Stimulated activated CD4-positive, alpha-beta T cell treated with anti-CD3 and anti-CD28 coated beads, Interleukin-4, amount 100 ng/mL, for 24 hours (primary cell): ENCODE measurements at regions not wholly inside any gene's neighbourhood (a gene's known extent, or its start where the extent isn't known, plus 50 kb on each side); places are given as distances from the start of the nearest gene placed in this dataset.
"Not testable (repeated sequence)": the region's sequence is repeated elsewhere in the genome, so short reads cannot be mapped to it uniquely, and the experiment has no call there.

Experiments used
- DNase-seq: peaks from one replicate; pipeline ENCODE4 v3.0.0-alpha.2; 2020

GRCh38 chr2:201568217-201568820 is 75.0 kb downstream of the TMEM237 start:
- DNase-seq, result no peak

- DNase-seq, result no peak
These were observed 84.1 kb downstream of the TMEM237 start for GRCh38 chr2:201559067-201559710.

- DNase-seq, result no peak
These were observed 84.6 kb downstream of the TMEM237 start for GRCh38 chr2:201558665-201559064.

GRCh38 chr2:201558232-201558631 is 85.1 kb downstream of the TMEM237 start:
- DNase-seq, result no peak

GRCh38 chr2:201551901-201552300 is 91.4 kb downstream of the TMEM237 start:
- no peak for DNase-seq

- no peak for DNase-seq
These were observed 95.0 kb downstream of the STRADB start for GRCh38 chr2:201546576-201546975.

- no peak for DNase-seq
These were observed 90.8 kb downstream of the STRADB start for GRCh38 chr2:201542291-201542690.

- not testable (repeated sequence) for DNase-seq
These were observed 87.7 kb downstream of the STRADB start for GRCh38 chr2:201539271-201539670.

- DNase-seq, result no peak
These were observed 86.5 kb downstream of the STRADB start for GRCh38 chr2:201538025-201538424.

- no peak for DNase-seq
These were observed 85.2 kb downstream of the STRADB start for GRCh38 chr2:201536754-201537153.

- DNase-seq, result no peak
These were observed 84.5 kb downstream of the STRADB start for GRCh38 chr2:201536046-201536445.

- peak; percentile 10 for DNase-seq
These were observed 81.3 kb downstream of the STRADB start for GRCh38 chr2:201532686-201533304.
